Sigmoid colon (tissue), 4 donors: ENCODE measurements at regions not wholly inside any gene's neighbourhood (a gene's known extent, or its start where the extent isn't known, plus 50 kb on each side); places are given as distances from the start of the nearest gene placed in this dataset.

Source experiments
- CTCF ChIP-seq, 4 experiments: fragments of 450-650 bp in 3 of 4; fragments of 200-600 bp in 1 of 4; IDR thresholded peaks; one replicate each; pipeline ENCODE4 v1.5.1; 2016 to 2019; ENCODE audit warnings: antibody characterized with exemption in 4 of 4, mild to moderate bottlenecking in 3 of 4, moderate library complexity in 2 of 4
- EP300 ChIP-seq, 4 donors: sonication (generic); formaldehyde crosslinking; IDR thresholded peaks; one replicate each; pipeline ENCODE4 v1.6.1; 2017; ENCODE audit warnings: antibody characterized with exemption in 4 of 4
- POLR2A ChIP-seq, 2 donors: fragments of 450-650 bp; IDR thresholded peaks; one replicate each; pipeline ENCODE4 v1.6.1; 2016; ENCODE audit warnings: antibody characterized with exemption in 2 of 2, mild to moderate bottlenecking in 2 of 2, moderate library complexity in 2 of 2
- POLR2AphosphoS5 ChIP-seq, 4 donors: sonication (generic); formaldehyde crosslinking; IDR thresholded peaks; one replicate each; pipeline ENCODE4 v1.6.1; 2017; ENCODE audit warnings: antibody characterized with exemption in 4 of 4

GRCh38 chr2:188919824-188920223 lies 54.3 kb upstream of the COL3A1 start:
- TF ChIP-seq CTCF (IDR thresholded peaks at IDR 0.05), result no peak
- no peak for TF ChIP-seq POLR2AphosphoS5 (IDR thresholded peaks at IDR 0.05)
- TF ChIP-seq POLR2A (IDR thresholded peaks at IDR 0.05), result no peak
- no peak for TF ChIP-seq EP300 (IDR thresholded peaks at IDR 0.05)
